ENCODE measurements at regions not wholly inside any gene's neighbourhood (a gene's known extent, or its start where the extent isn't known, plus 50 kb on each side); places are given as distances from the start of the nearest gene placed in this dataset.

- no peak for TF ChIP-seq CTCF (IDR thresholded peaks at IDR 0.05; ENCODE audit: insufficient read depth, low read length, poor library complexity, severe bottlenecking)
- no peak for TF ChIP-seq EZH2phosphoT487 (conservative IDR thresholded peaks at IDR 0.05; ENCODE audit: low read length)
These were observed 123.1 kb upstream of the HTR2A start for GRCh38 chr13:47019977-47020376.
